HL-60 (cell line): ENCODE measurements at regions not wholly inside any gene's neighbourhood (a gene's known extent, or its start where the extent isn't known, plus 50 kb on each side); places are given as distances from the start of the nearest gene placed in this dataset.

ENCODE experiments used
- GABPA ChIP-seq: IDR thresholded peaks from 2 replicates; pipeline ENCODE4 v1.6.1; 2012; ENCODE audit warnings: low read depth
- TF ChIP-seq, protein P1 (sequence below): IDR thresholded peaks from one replicate; pipeline ENCODE4 v1.5.1; 2011; ENCODE audit warnings: low read length, control low read depth, inconsistent platforms; ENCODE audit not compliant: insufficient read depth
- TF ChIP-seq, protein P2 (sequence below): IDR thresholded peaks from 2 replicates; pipeline ENCODE4 v1.6.1; 2012; ENCODE audit warnings: low read depth; ENCODE audit not compliant: insufficient replicate concordance

- TF ChIP-seq, protein P1, sequence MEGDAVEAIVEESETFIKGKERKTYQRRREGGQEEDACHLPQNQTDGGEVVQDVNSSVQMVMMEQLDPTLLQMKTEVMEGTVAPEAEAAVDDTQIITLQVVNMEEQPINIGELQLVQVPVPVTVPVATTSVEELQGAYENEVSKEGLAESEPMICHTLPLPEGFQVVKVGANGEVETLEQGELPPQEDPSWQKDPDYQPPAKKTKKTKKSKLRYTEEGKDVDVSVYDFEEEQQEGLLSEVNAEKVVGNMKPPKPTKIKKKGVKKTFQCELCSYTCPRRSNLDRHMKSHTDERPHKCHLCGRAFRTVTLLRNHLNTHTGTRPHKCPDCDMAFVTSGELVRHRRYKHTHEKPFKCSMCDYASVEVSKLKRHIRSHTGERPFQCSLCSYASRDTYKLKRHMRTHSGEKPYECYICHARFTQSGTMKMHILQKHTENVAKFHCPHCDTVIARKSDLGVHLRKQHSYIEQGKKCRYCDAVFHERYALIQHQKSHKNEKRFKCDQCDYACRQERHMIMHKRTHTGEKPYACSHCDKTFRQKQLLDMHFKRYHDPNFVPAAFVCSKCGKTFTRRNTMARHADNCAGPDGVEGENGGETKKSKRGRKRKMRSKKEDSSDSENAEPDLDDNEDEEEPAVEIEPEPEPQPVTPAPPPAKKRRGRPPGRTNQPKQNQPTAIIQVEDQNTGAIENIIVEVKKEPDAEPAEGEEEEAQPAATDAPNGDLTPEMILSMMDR = no peak
- TF ChIP-seq, protein P2, sequence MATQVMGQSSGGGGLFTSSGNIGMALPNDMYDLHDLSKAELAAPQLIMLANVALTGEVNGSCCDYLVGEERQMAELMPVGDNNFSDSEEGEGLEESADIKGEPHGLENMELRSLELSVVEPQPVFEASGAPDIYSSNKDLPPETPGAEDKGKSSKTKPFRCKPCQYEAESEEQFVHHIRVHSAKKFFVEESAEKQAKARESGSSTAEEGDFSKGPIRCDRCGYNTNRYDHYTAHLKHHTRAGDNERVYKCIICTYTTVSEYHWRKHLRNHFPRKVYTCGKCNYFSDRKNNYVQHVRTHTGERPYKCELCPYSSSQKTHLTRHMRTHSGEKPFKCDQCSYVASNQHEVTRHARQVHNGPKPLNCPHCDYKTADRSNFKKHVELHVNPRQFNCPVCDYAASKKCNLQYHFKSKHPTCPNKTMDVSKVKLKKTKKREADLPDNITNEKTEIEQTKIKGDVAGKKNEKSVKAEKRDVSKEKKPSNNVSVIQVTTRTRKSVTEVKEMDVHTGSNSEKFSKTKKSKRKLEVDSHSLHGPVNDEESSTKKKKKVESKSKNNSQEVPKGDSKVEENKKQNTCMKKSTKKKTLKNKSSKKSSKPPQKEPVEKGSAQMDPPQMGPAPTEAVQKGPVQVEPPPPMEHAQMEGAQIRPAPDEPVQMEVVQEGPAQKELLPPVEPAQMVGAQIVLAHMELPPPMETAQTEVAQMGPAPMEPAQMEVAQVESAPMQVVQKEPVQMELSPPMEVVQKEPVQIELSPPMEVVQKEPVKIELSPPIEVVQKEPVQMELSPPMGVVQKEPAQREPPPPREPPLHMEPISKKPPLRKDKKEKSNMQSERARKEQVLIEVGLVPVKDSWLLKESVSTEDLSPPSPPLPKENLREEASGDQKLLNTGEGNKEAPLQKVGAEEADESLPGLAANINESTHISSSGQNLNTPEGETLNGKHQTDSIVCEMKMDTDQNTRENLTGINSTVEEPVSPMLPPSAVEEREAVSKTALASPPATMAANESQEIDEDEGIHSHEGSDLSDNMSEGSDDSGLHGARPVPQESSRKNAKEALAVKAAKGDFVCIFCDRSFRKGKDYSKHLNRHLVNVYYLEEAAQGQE = no peak
- TF ChIP-seq GABPA = no peak
Measured at GRCh38 chr12:84706374-84706773, 206.2 kb downstream of the SLC6A15 start.
